SH-SY5Y (cell line): ENCODE measurements at regions not wholly inside any gene's neighbourhood (a gene's known extent, or its start where the extent isn't known, plus 50 kb on each side); places are given as distances from the start of the nearest gene placed in this dataset.

Experiments used
- GATA2 ChIP-seq: IDR thresholded peaks from 2 replicates; pipeline ENCODE4 v1.6.1; 2011; ENCODE audit warnings: mild to moderate bottlenecking, low read depth, low read length
- GATA3 ChIP-seq: IDR thresholded peaks from 2 replicates; pipeline ENCODE4 v1.6.1; 2011; ENCODE audit warnings: low read depth, mild to moderate bottlenecking, low read length, moderate library complexity

DNA sequence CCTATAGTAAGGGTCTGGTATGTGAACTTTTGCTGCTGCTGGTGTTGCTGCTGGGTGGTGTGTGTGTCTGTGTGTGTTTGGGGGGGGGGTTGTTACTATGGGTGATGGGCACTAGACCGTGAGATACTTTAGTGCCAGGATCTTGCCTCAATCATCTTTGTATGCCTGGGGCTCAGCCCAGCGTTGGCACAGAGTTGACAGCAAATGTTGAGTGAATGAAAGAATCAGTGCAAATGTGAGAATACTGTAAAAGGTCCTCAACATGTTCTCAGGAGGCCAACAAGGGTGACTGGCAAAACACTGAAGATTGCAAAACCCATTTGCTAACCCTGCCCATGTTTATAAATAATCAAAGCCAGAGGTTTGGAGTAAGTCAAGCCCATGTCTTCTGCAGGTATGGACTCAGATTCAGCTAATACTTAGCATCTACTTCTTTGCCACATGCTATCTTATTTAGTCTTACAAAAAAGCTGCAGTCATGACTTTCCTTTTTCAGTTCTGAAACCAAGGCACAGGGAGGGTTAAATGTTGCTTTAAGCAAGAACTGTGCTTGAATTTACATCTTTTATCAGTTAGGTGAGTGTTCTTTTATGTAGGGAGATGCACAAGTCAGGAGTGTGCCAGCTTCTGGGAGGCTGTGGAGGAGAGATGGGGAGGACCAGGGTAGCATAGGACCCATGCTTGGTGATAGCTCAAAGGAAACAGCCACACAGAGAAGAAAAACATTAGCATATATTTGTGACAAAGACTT lies 125.3 kb upstream of the SPACA1 start:
- TF ChIP-seq GATA2 (no peak), GATA3 (no peak)
